ENCODE measurements at regions not wholly inside any gene's neighbourhood (a gene's known extent, or its start where the extent isn't known, plus 50 kb on each side); places are given as distances from the start of the nearest gene placed in this dataset.

- Histone ChIP-seq H2AFZ (ENCODE audit: low read length) (no peak overlapping the region), H3K9me2 (ENCODE audit: insufficient read depth, low read length) (no peaks in the 10 kb centered on the region), H4K20me1 (ENCODE audit: insufficient read depth, low read length) (no peaks in the 10 kb centered on the region), H3K27ac (ENCODE audit: low read depth, low read length, poor library complexity, severe bottlenecking) (no peak overlapping the region), H3K4me2 (ENCODE audit: low read length) (no peak overlapping the region), H3K9me3 (ENCODE audit: low read length) (no peaks in the 10 kb centered on the region), H3K36me3 (ENCODE audit: insufficient read depth, low read length) (no peaks in the 10 kb centered on the region), H3K79me2 (ENCODE audit: insufficient read depth, low read depth, low read length) (no peaks in the 10 kb centered on the region), H3K4me1 (ENCODE audit: insufficient read depth, low read length, poor library complexity, severe bottlenecking) (no peaks in the 10 kb centered on the region), H3K4me3 (ENCODE audit: low read depth, low read length, poor library complexity, severe bottlenecking) (no peak overlapping the region)
- no TSS peak for BruUV-seq (replicated peaks)
- ChIA-PET POLR2A (interaction anchor here (0.9 kb wide), 1 partner anchor 91 kb away, joined by 3 read pairs; no protein-coding TSS in a partner anchor), CTCF (ENCODE audit: unreplicated experiment) (no interaction called here)
- DNase-seq (ENCODE audit: low spot score) = no peak
- TF ChIP-seq CTCF (conservative IDR thresholded peaks at IDR 0.05; ENCODE audit: low read length) (no peak), EZH2phosphoT487 (IDR thresholded peaks at IDR 0.05; ENCODE audit: borderline replicate concordance, low read depth, low read length) (no peak)
- intact Hi-C loops (cut with micrococcal nuclease; ENCODE audit: unreplicated experiment) = no loop called here
Measured at GRCh38 chr11:27281740-27282590, 81.0 kb downstream of the CCDC34 start.

GRCh38 chr11:27281276-27281675 is 81.7 kb downstream of the CCDC34 start:
- Histone ChIP-seq H3K4me2 (ENCODE audit: low read length) (no peak overlapping the region), H3K9me2 (ENCODE audit: insufficient read depth, low read length) (no peaks in the 10 kb centered on the region), H3K4me1 (ENCODE audit: insufficient read depth, low read length, poor library complexity, severe bottlenecking) (no peaks in the 10 kb centered on the region), H2AFZ (ENCODE audit: low read length) (no peak overlapping the region), H3K4me3 (ENCODE audit: low read depth, low read length, poor library complexity, severe bottlenecking) (no peak overlapping the region), H3K27ac (ENCODE audit: low read depth, low read length, poor library complexity, severe bottlenecking) (no peak overlapping the region), H4K20me1 (ENCODE audit: insufficient read depth, low read length) (no peaks in the 10 kb centered on the region), H3K36me3 (ENCODE audit: insufficient read depth, low read length) (no peaks in the 10 kb centered on the region), H3K9me3 (ENCODE audit: low read length) (no peaks in the 10 kb centered on the region), H3K79me2 (ENCODE audit: insufficient read depth, low read depth, low read length) (no peaks in the 10 kb centered on the region)
- POLR2A ChIA-PET = no interaction called here
- BruUV-seq (replicated peaks) = no TSS peak
- intact Hi-C loops (cut with micrococcal nuclease; ENCODE audit: unreplicated experiment) = no loop called here
- CTCF ChIA-PET (ENCODE audit: unreplicated experiment) = no interaction called here
- DNase-seq (ENCODE audit: low spot score) = no peak
- no peak for TF ChIP-seq EZH2phosphoT487 (IDR thresholded peaks at IDR 0.05; ENCODE audit: borderline replicate concordance, low read depth, low read length)
- no peak for TF ChIP-seq CTCF (conservative IDR thresholded peaks at IDR 0.05; ENCODE audit: low read length)

- BruUV-seq (replicated peaks) = no TSS peak
- intact Hi-C loops (cut with micrococcal nuclease; ENCODE audit: unreplicated experiment) = no loop called here
Measured at GRCh38 chr11:27280140-27280539, 82.9 kb downstream of the CCDC34 start.

More at GRCh38 chr11:27280140-27280539, 82.9 kb downstream of the CCDC34 start:
- H4K20me1 ChIP-seq (ENCODE audit: insufficient read depth, low read length) = no peaks in the 10 kb centered on the region
- H3K79me2 ChIP-seq (ENCODE audit: insufficient read depth, low read depth, low read length) = no peaks in the 10 kb centered on the region
- TF ChIP-seq EZH2phosphoT487 (IDR thresholded peaks at IDR 0.05; ENCODE audit: borderline replicate concordance, low read depth, low read length) (no peak), CTCF (conservative IDR thresholded peaks at IDR 0.05; ENCODE audit: low read length) (no peak)
- DNase-seq (ENCODE audit: low spot score) = no peak
- H3K4me2 ChIP-seq (ENCODE audit: low read length) = no peak overlapping the region
- no peaks in the 10 kb centered on the region for H3K4me1 ChIP-seq (ENCODE audit: insufficient read depth, low read length, poor library complexity, severe bottlenecking)
- H3K9me3 ChIP-seq (ENCODE audit: low read length) = no peaks in the 10 kb centered on the region
- no peak overlapping the region for H3K27ac ChIP-seq (ENCODE audit: low read depth, low read length, poor library complexity, severe bottlenecking)
- ChIA-PET POLR2A (interaction anchor here (0.7 kb wide), 2 partner anchors 29 to 1280 kb away, joined by 4 to 8 read pairs; no protein-coding TSS in a partner anchor), CTCF (ENCODE audit: unreplicated experiment) (no interaction called here)
- no peak overlapping the region for H2AFZ ChIP-seq (ENCODE audit: low read length)
- H3K36me3 ChIP-seq (ENCODE audit: insufficient read depth, low read length) = no peaks in the 10 kb centered on the region
- H3K9me2 ChIP-seq (ENCODE audit: insufficient read depth, low read length) = no peaks in the 10 kb centered on the region
- H3K4me3 ChIP-seq (ENCODE audit: low read depth, low read length, poor library complexity, severe bottlenecking) = no peak overlapping the region

Data from OCI-LY7 (cell line).